ENCODE measurements at regions not wholly inside any gene's neighbourhood (a gene's known extent, or its start where the extent isn't known, plus 50 kb on each side); places are given as distances from the start of the nearest gene placed in this dataset.

DNA sequence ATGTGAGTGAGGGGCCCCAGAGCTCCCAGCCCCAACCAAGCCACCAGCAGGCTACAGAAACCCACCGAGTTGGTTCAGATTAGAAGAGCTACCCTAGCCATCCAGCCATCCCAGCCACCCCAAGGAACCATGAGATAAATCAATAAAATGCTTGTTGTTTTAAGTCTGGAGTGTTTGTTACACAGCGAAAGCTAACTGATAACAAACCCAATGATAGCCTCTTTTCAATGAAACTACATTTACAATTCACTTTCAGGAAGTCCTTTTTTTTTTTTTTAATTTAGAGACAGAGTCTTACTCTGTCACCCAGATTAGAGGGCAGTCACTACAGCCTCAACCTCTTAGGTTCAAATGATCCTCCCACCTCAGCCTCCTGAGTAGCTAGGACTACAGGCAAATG, 215.0 kb upstream of the ZFHX3 start:
- Histone ChIP-seq H3K4me1 (no peaks in the 10 kb centered on the region), H3K9me3 (no peaks in the 10 kb centered on the region), H3K27ac (no peak overlapping the region), H3K4me3 (no peak overlapping the region), H3K36me3 (no peaks in the 10 kb centered on the region), H3K27me3 (no peaks in the 10 kb centered on the region)
- whole genome bisulfite sequencing, 2 donors, result 79 to 82% methylated on average over 2 of the region's 2 CpGs
- DNase-seq, result no peak
- intact Hi-C loops (cut with DNase I), result no loop called here
- TF ChIP-seq CTCF (IDR thresholded peaks at IDR 0.05), result no peak
- no peak for ATAC-seq
- no peak for FAIRE-seq

GRCh38 chr16:73255031-73255430, 207.1 kb upstream of the ZFHX3 start:
- intact Hi-C loops (cut with DNase I), result no loop called here
- WGBS, 2 donors, result 28 to 30% methylated on average over 3 of the region's 3 CpGs
- no peak overlapping the region for H3K4me3 ChIP-seq
- ATAC-seq (peak in 2 of 4 donors; percentile 30 to 33), FAIRE-seq (no peak), DNase-seq (no peak)
- H3K4me1 ChIP-seq, result no peaks in the 10 kb centered on the region
- H3K9me3 ChIP-seq, result no peaks in the 10 kb centered on the region
- H3K36me3 ChIP-seq, result no peaks in the 10 kb centered on the region
- H3K27ac ChIP-seq, result no peak overlapping the region
- TF ChIP-seq CTCF (IDR thresholded peaks at IDR 0.05), result no peak
- H3K27me3 ChIP-seq, result no peaks in the 10 kb centered on the region

DNA sequence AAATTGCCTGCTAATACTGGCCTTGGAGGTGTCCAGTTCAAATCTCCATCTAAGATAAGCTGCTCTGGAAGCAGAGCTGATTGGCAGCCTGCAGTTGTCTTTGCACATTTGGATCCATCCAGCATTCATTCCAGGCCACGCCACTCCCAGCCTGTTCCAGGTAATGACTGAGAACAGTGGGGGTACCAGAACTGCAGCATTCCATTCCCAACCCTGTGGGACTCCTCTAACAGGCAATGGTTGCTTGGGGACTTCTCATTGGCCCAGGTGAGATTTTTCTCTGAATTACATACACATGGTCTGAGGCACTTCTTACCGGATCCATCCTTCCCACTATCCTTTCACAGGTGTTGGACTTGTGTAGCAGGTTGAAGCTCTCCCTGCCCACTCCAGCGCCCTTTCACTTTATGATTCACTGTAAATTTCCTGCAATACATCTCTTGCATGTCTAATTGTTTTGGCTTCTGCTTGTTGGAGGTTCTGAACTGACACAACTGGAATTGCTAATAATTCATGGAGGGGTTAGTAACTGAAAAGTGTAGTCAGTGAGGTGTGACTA, 206.1 kb upstream of the ZFHX3 start:
- intact Hi-C loops (cut with DNase I), result no loop called here
- Histone ChIP-seq H3K27ac (no peak overlapping the region), H3K27me3 (no peaks in the 10 kb centered on the region), H3K36me3 (no peaks in the 10 kb centered on the region), H3K9me3 (no peaks in the 10 kb centered on the region), H3K4me3 (no peak overlapping the region), H3K4me1 (no peaks in the 10 kb centered on the region)
- TF ChIP-seq CTCF (IDR thresholded peaks at IDR 0.05), result no peak
- 66 to 81% methylated on average over 3 of the region's 3 CpGs for WGBS, 2 donors
- no peak for ATAC-seq
- no peak for DNase-seq
- FAIRE-seq, result no peak

- 65 to 81% methylated on average over 10 of the region's 10 CpGs for WGBS, 2 donors
- no peak overlapping the region for H3K4me3 ChIP-seq
- ATAC-seq, result no peak
- H3K4me1 ChIP-seq, result no peaks in the 10 kb centered on the region
- no peaks in the 10 kb centered on the region for H3K9me3 ChIP-seq
- no peak overlapping the region for H3K27ac ChIP-seq
- no peak for FAIRE-seq
- intact Hi-C loops (cut with DNase I), result no loop called here
- DNase-seq, result no peak
- H3K27me3 ChIP-seq, result no peaks in the 10 kb centered on the region
- TF ChIP-seq CTCF (IDR thresholded peaks at IDR 0.05), result no peak
- H3K36me3 ChIP-seq, result no peaks in the 10 kb centered on the region
Observed at GRCh38 chr16:73252446-73252845, 204.5 kb upstream of the ZFHX3 start.

DNA sequence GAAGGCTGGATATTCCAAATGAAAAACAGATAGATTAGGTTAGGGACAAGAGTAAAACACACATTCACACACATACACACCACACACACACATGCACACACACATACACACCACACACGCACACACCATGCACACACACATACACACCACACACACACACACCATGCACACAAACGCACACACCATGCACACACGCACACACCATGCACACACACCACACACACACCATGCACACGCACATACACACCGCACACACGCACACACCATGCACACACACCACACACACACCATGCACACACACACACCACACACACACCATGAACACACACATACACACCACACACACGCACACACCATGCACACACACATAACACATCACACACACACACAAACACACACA, 203.7 kb upstream of the ZFHX3 start:
- Histone ChIP-seq H3K27ac (no peak overlapping the region), H3K36me3 (no peaks in the 10 kb centered on the region), H3K27me3 (no peaks in the 10 kb centered on the region), H3K4me3 (no peak overlapping the region), H3K4me1 (no peaks in the 10 kb centered on the region), H3K9me3 (no peaks in the 10 kb centered on the region)
- no peak for TF ChIP-seq CTCF (IDR thresholded peaks at IDR 0.05)
- DNase-seq, result no peak
- FAIRE-seq, result no peak
- 79 to 81% methylated on average over 7 of the region's 7 CpGs for WGBS, 2 donors
- no peak for ATAC-seq
- intact Hi-C loops (cut with DNase I), result no loop called here
